ENCODE measurements at regions not wholly inside any gene's neighbourhood (a gene's known extent, or its start where the extent isn't known, plus 50 kb on each side); places are given as distances from the start of the nearest gene placed in this dataset.
"Not testable (repeated sequence)": the region's sequence is repeated elsewhere in the genome, so short reads cannot be mapped to it uniquely, and the experiment has no call there.

GRCh38 chr7:10471280-10472058, 502.2 kb upstream of the PHF14 start:
- no peak for DNase-seq (ENCODE audit: low spot score)

- no peak for DNase-seq (ENCODE audit: low spot score)
These were observed 501.6 kb upstream of the PHF14 start for GRCh38 chr7:10472115-10472514.

GRCh38 chr7:10473569-10473968, 500.1 kb upstream of the PHF14 start:
- DNase-seq (ENCODE audit: low spot score): no peak

- no peak for DNase-seq (ENCODE audit: low spot score)
These were observed 499.6 kb upstream of the PHF14 start for GRCh38 chr7:10474048-10474447.

GRCh38 chr7:10475940-10476641, 497.6 kb upstream of the PHF14 start:
- DNase-seq (ENCODE audit: low spot score): no peak

- no peak for DNase-seq (ENCODE audit: low spot score)
These were observed 497.0 kb upstream of the PHF14 start for GRCh38 chr7:10476642-10477041.

GRCh38 chr7:10483671-10484070, 490.0 kb upstream of the PHF14 start:
- no peak for DNase-seq (ENCODE audit: low spot score)

GRCh38 chr7:10484767-10485166, 488.9 kb upstream of the PHF14 start:
- no peak for DNase-seq (ENCODE audit: low spot score)

GRCh38 chr7:10501206-10501884, 472.3 kb upstream of the PHF14 start:
- DNase-seq (ENCODE audit: low spot score): not testable (repeated sequence)

- no peak for DNase-seq (ENCODE audit: low spot score)
These were observed 466.6 kb upstream of the PHF14 start for GRCh38 chr7:10507032-10507431.

- no peak for DNase-seq (ENCODE audit: low spot score)
These were observed 452.4 kb upstream of the PHF14 start for GRCh38 chr7:10521306-10521705.

- DNase-seq (ENCODE audit: low spot score): not testable (repeated sequence)
These were observed 440.2 kb upstream of the PHF14 start for GRCh38 chr7:10533429-10533828.

- DNase-seq (ENCODE audit: low spot score): no peak
These were observed 437.1 kb upstream of the PHF14 start for GRCh38 chr7:10536561-10536960.

- DNase-seq (ENCODE audit: low spot score): no peak
These were observed 435.9 kb upstream of the PHF14 start for GRCh38 chr7:10537764-10538163.

- no peak for DNase-seq (ENCODE audit: low spot score)
These were observed 416.3 kb upstream of the PHF14 start for GRCh38 chr7:10557375-10557774.

- DNase-seq (ENCODE audit: low spot score): no peak
These were observed 413.2 kb upstream of the PHF14 start for GRCh38 chr7:10560497-10560896.

- no peak for DNase-seq (ENCODE audit: low spot score)
These were observed 404.8 kb upstream of the PHF14 start for GRCh38 chr7:10568891-10569290.

- no peak for DNase-seq (ENCODE audit: low spot score)
These were observed 401.9 kb upstream of the PHF14 start for GRCh38 chr7:10571759-10572158.

- DNase-seq (ENCODE audit: low spot score): no peak
These were observed 395.8 kb upstream of the PHF14 start for GRCh38 chr7:10577866-10578374.

GRCh38 chr7:10579561-10579960, 394.1 kb upstream of the PHF14 start:
- no peak for DNase-seq (ENCODE audit: low spot score)

GRCh38 chr7:10584886-10585285, 388.8 kb upstream of the PHF14 start:
- no peak for DNase-seq (ENCODE audit: low spot score)

GRCh38 chr7:10588084-10588483, 385.6 kb upstream of the PHF14 start:
- no peak for DNase-seq (ENCODE audit: low spot score)

- DNase-seq (ENCODE audit: low spot score): no peak
These were observed 381.1 kb upstream of the PHF14 start for GRCh38 chr7:10592604-10593003.
